Ovary (tissue), 3 donors: ENCODE measurements at regions not wholly inside any gene's neighbourhood (a gene's known extent, or its start where the extent isn't known, plus 50 kb on each side); places are given as distances from the start of the nearest gene placed in this dataset.

ENCODE experiments used
- CTCF ChIP-seq, 3 donors: fragments of 450-650 bp in 2 of 3; fragments of 200-600 bp in 1 of 3; IDR thresholded peaks; one replicate each; pipeline versions ENCODE4 v1.5.1 to v1.8.0; 2016 to 2022; ENCODE audit warnings: antibody characterized with exemption in 3 of 3, mild to moderate bottlenecking in 1 of 3
- EP300 ChIP-seq: sonication (generic); formaldehyde crosslinking; IDR thresholded peaks from one replicate; pipeline ENCODE4 v1.6.1; 2017; ENCODE audit warnings: antibody characterized with exemption
- POLR2A ChIP-seq: fragments of 450-650 bp; IDR thresholded peaks from one replicate; pipeline ENCODE4 v1.6.1; 2017; ENCODE audit warnings: antibody characterized with exemption, mild to moderate bottlenecking, moderate library complexity
- donor health status: DM: no; HTN: no; CAD: no.

GRCh38 chr9:109640580-109641371 lies 139.2 kb upstream of the PALM2AKAP2 start:
- TF ChIP-seq CTCF (IDR thresholded peaks at IDR 0.05) (no peak), POLR2A (no peak), EP300 (no peak)
